WI38 (cell line): ENCODE measurements at regions not wholly inside any gene's neighbourhood (a gene's known extent, or its start where the extent isn't known, plus 50 kb on each side); places are given as distances from the start of the nearest gene placed in this dataset.

ENCODE experiments used
- H3K4me3 ChIP-seq: 2 replicates; pipeline ENCODE4 v1.5.1; 2011; ENCODE audit warnings: low read depth, mild to moderate bottlenecking, control low read depth, low read length
- CTCF ChIP-seq: IDR thresholded peaks from 2 replicates; pipeline ENCODE4 v1.5.1; 2012; ENCODE audit warnings: low read depth, mild to moderate bottlenecking, control low read depth, low read length

GRCh38 chr12:47383942-47384341 is 304.2 kb upstream of the AMIGO2 start:
- TF ChIP-seq CTCF = no peak
- no peak overlapping the region for H3K4me3 ChIP-seq

GRCh38 chr12:47382305-47382704 is 302.5 kb upstream of the AMIGO2 start:
- TF ChIP-seq CTCF = no peak
- no peak overlapping the region for H3K4me3 ChIP-seq

DNA sequence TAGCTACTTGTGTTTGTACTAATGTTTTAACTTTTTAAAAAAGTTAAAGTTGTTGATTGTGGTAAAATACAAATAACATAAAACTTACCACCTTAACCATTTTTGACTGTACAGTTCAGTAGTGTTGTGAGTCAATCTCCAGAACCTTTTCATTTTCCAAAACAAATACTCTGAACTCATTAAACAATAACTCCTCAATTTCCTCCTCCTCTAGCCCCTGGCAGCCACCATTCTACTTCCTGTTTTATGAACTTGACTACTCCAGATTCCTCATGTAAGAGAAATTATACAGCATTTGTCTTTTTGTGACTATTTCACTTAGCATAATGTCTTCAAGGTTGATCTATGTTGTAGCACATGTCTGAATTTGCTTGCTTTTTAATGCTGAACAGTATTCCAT is 299.1 kb upstream of the AMIGO2 start:
- TF ChIP-seq CTCF = no peak
- H3K4me3 ChIP-seq = no peak overlapping the region

DNA sequence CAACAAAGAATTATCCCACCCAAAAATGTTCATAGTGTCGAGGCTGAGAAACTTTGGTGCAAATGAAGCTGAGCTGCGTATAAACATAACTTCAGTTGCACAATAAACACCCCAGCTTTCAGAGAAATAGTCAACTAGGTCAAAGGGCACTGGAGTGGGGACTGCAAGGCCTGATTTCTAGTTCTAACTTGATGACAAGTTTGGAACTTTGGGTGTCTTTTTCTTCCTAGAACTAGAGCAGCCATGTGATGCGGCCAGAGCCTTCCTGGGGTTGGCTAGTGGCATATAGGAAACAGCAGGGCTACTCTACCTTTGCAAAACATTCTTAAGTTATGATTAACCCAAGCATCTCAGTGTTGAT is 298.4 kb upstream of the AMIGO2 start:
- TF ChIP-seq CTCF = no peak
- H3K4me3 ChIP-seq = no peak overlapping the region

- H3K4me3 ChIP-seq = no peak overlapping the region
- no peak for TF ChIP-seq CTCF
Measured at GRCh38 chr12:47377414-47378221, 297.9 kb upstream of the AMIGO2 start.

DNA sequence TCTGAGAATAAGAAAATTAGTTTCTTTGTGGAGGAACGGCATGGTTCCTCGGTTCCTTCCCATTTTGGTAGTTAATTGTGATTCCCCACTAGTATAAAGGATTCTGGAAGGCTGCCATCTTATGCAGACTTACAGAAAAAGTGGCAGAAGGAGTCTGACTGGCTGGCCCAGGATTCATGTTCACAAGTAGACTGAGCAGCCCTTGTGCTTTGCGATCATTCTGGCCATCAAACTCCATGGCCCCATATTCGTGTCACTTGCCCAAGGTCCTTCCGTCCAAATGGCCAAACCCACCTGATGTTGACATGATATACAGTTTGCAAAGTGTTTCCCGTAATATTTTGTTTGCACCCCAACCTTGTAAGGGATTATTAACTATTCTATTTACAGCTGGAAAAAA is 297.2 kb upstream of the AMIGO2 start:
- TF ChIP-seq CTCF = no peak
- H3K4me3 ChIP-seq = no peak overlapping the region

GRCh38 chr12:47373554-47374150 is 293.9 kb upstream of the AMIGO2 start:
- no peak overlapping the region for H3K4me3 ChIP-seq
- TF ChIP-seq CTCF = no peak
